ENCODE measurements at regions not wholly inside any gene's neighbourhood (a gene's known extent, or its start where the extent isn't known, plus 50 kb on each side); places are given as distances from the start of the nearest gene placed in this dataset.

GRCh38 chr19:31015778-31016177 lies 333.5 kb downstream of the TSHZ3 start:
- TF ChIP-seq EZH2 (IDR thresholded peaks at IDR 0.05; ENCODE audit: low read length, missing control alignments) (no peak), CTCF (conservative IDR thresholded peaks at IDR 0.05 in 1 of 2, IDR thresholded peaks at IDR 0.05 in 1 of 2; ENCODE audit: low read depth in 1 of 2, low read length in 2 of 2) (no peak)

All from fibroblast of lung (primary cell).